ENCODE measurements at regions not wholly inside any gene's neighbourhood (a gene's known extent, or its start where the extent isn't known, plus 50 kb on each side); places are given as distances from the start of the nearest gene placed in this dataset.
"Not testable (repeated sequence)": the region's sequence is repeated elsewhere in the genome, so short reads cannot be mapped to it uniquely, and the experiment has no call there.

- BruUV-seq (replicated peaks), result no TSS peak
- Mint-ChIP-seq H3K36me3 (ENCODE audit: insufficient read depth, unreplicated experiment) (no peaks in the 10 kb centered on the region), H3K9me3 (ENCODE audit: low read depth, unreplicated experiment) (peaks cover 8% of the 10 kb centered on the region), H3K27ac (ENCODE audit: unreplicated experiment) (no peak overlapping the region), H3K4me3 (ENCODE audit: low read depth, unreplicated experiment) (no peak overlapping the region), H3K27me3 (ENCODE audit: unreplicated experiment) (no peaks in the 10 kb centered on the region), H3K4me1 (ENCODE audit: low read depth, unreplicated experiment) (no peaks in the 10 kb centered on the region)
- intact Hi-C loops (cut with micrococcal nuclease; ENCODE audit: unreplicated experiment), result no loop called here
- DNase-seq, result no peak
- no peak for TF ChIP-seq CTCF (IDR thresholded peaks at IDR 0.05; ENCODE audit: unreplicated experiment)
- CTCF ChIA-PET, result no interaction called here
Measured at GRCh38 chr11:49442669-49443068, 234.3 kb upstream of the FOLH1 start.

GRCh38 chr11:49439901-49440300 lies 231.5 kb upstream of the FOLH1 start:
- H3K4me3 Mint-ChIP-seq (ENCODE audit: low read depth, unreplicated experiment); H3K27me3 Mint-ChIP-seq (ENCODE audit: unreplicated experiment); H3K4me1 Mint-ChIP-seq (ENCODE audit: low read depth, unreplicated experiment); CTCF ChIA-PET; H3K9me3 Mint-ChIP-seq (ENCODE audit: low read depth, unreplicated experiment); intact Hi-C loops (cut with micrococcal nuclease; ENCODE audit: unreplicated experiment); H3K27ac Mint-ChIP-seq (ENCODE audit: unreplicated experiment); BruUV-seq (replicated peaks); H3K36me3 Mint-ChIP-seq (ENCODE audit: insufficient read depth, unreplicated experiment); DNase-seq: not testable (repeated sequence)

- H3K9me3 Mint-ChIP-seq (ENCODE audit: low read depth, unreplicated experiment); H3K27me3 Mint-ChIP-seq (ENCODE audit: unreplicated experiment); H3K4me3 Mint-ChIP-seq (ENCODE audit: low read depth, unreplicated experiment); DNase-seq; intact Hi-C loops (cut with micrococcal nuclease; ENCODE audit: unreplicated experiment); H3K27ac Mint-ChIP-seq (ENCODE audit: unreplicated experiment); H3K36me3 Mint-ChIP-seq (ENCODE audit: insufficient read depth, unreplicated experiment); BruUV-seq (replicated peaks); CTCF ChIA-PET; H3K4me1 Mint-ChIP-seq (ENCODE audit: low read depth, unreplicated experiment): not testable (repeated sequence)
Measured at GRCh38 chr11:49434308-49434707, 225.9 kb upstream of the FOLH1 start.

- intact Hi-C loops (cut with micrococcal nuclease; ENCODE audit: unreplicated experiment), result no loop called here
- CTCF ChIA-PET, result no interaction called here
- Mint-ChIP-seq H3K4me3 (ENCODE audit: low read depth, unreplicated experiment) (no peak overlapping the region), H3K27me3 (ENCODE audit: unreplicated experiment) (no peaks in the 10 kb centered on the region), H3K4me1 (ENCODE audit: low read depth, unreplicated experiment) (no peaks in the 10 kb centered on the region), H3K27ac (ENCODE audit: unreplicated experiment) (no peak overlapping the region), H3K9me3 (ENCODE audit: low read depth, unreplicated experiment) (peaks cover 7% of the 10 kb centered on the region), H3K36me3 (ENCODE audit: insufficient read depth, unreplicated experiment) (no peaks in the 10 kb centered on the region)
- DNase-seq, result no peak
- TF ChIP-seq CTCF (IDR thresholded peaks at IDR 0.05; ENCODE audit: unreplicated experiment), result no peak
- no TSS peak for BruUV-seq (replicated peaks)
Measured at GRCh38 chr11:49432242-49432848, 223.9 kb upstream of the FOLH1 start.

GRCh38 chr11:49424136-49424535 lies 215.7 kb upstream of the FOLH1 start:
- H3K27ac Mint-ChIP-seq (ENCODE audit: unreplicated experiment), result no peak overlapping the region
- H3K36me3 Mint-ChIP-seq (ENCODE audit: insufficient read depth, unreplicated experiment), result no peaks in the 10 kb centered on the region

GRCh38 chr11:49418877-49419276 lies 210.5 kb upstream of the FOLH1 start:
- H3K27ac Mint-ChIP-seq (ENCODE audit: unreplicated experiment); H3K4me3 Mint-ChIP-seq (ENCODE audit: low read depth, unreplicated experiment); H3K36me3 Mint-ChIP-seq (ENCODE audit: insufficient read depth, unreplicated experiment); CTCF ChIA-PET; intact Hi-C loops (cut with micrococcal nuclease; ENCODE audit: unreplicated experiment); H3K4me1 Mint-ChIP-seq (ENCODE audit: low read depth, unreplicated experiment); DNase-seq; BruUV-seq (replicated peaks); H3K27me3 Mint-ChIP-seq (ENCODE audit: unreplicated experiment): not testable (repeated sequence)
- peaks cover 12% of the 10 kb centered on the region for H3K9me3 Mint-ChIP-seq (ENCODE audit: low read depth, unreplicated experiment)

More at GRCh38 chr11:49424136-49424535, 215.7 kb upstream of the FOLH1 start:
- DNase-seq, result no peak
- H3K9me3 Mint-ChIP-seq (ENCODE audit: low read depth, unreplicated experiment), result peaks cover 14% of the 10 kb centered on the region
- no peak overlapping the region for H3K4me3 Mint-ChIP-seq (ENCODE audit: low read depth, unreplicated experiment)
- intact Hi-C loops (cut with micrococcal nuclease; ENCODE audit: unreplicated experiment), result no loop called here
- CTCF ChIA-PET, result no interaction called here
- H3K27me3 Mint-ChIP-seq (ENCODE audit: unreplicated experiment), result no peaks in the 10 kb centered on the region
- TF ChIP-seq CTCF (IDR thresholded peaks at IDR 0.05; ENCODE audit: unreplicated experiment), result no peak
- BruUV-seq (replicated peaks), result no TSS peak
- H3K4me1 Mint-ChIP-seq (ENCODE audit: low read depth, unreplicated experiment), result no peaks in the 10 kb centered on the region

Data from Calu3 (cell line).